B cell (primary cell): ENCODE measurements at regions not wholly inside any gene's neighbourhood (a gene's known extent, or its start where the extent isn't known, plus 50 kb on each side); places are given as distances from the start of the nearest gene placed in this dataset.

Experiments used
- ATAC-seq: fragments of 200-7000 bp; cut with Tn5 transposase; one replicate; pipeline ENCODE4 v1.10.0; 2021; ENCODE audit warnings: low read depth, mild to moderate bottlenecking, moderate number of reproducible peaks, moderate library complexity
- CTCF ChIA-PET: fragments of 350-600 bp; sonication (Branson Sonifier 250); formaldehyde crosslinking; loops from one replicate; lab custom pipeline; 2021; ENCODE audit warnings: antibody characterized with exemption, inconsistent platforms; lab: Charles Lee
- POLR2A ChIA-PET: fragments of 350-600 bp; sonication (Branson Sonifier 250); formaldehyde crosslinking; loops from one replicate; lab custom pipeline; 2021; ENCODE audit warnings: antibody characterized with exemption; lab: Charles Lee
- DNase-seq: peaks from one replicate; pipeline ENCODE4 v3.0.0; 2013
- H2AFZ ChIP-seq: 2 replicates; pipeline ENCODE4 v1.6.1; 2012; ENCODE audit warnings: mild to moderate bottlenecking, low read depth, low read length; ENCODE audit not compliant: insufficient read depth, poor library complexity, severe bottlenecking
- H3K27ac ChIP-seq, 2 donors: 1 replicate in 1 of 2; 2 replicates in 1 of 2; pipeline ENCODE4 v1.5.1; 2012 to 2013; ENCODE audit warnings: low read length in 2 of 2, mild to moderate bottlenecking in 2 of 2, moderate library complexity in 1 of 2
- H3K27me3 ChIP-seq, 4 experiments: fragments of 200-600 bp in 1 of 4; sonication (generic) in 1 of 4; replicated peaks in 1 of 4; 1 replicate in 2 of 4; 2 replicates in 2 of 4; pipeline versions ENCODE4 v1.6.1 to v1.7.0; 2013 to 2016; ENCODE audit warnings: low read length in 3 of 4, mild to moderate bottlenecking in 2 of 4, mixed read lengths in 1 of 4, moderate library complexity in 1 of 4; ENCODE audit not compliant: insufficient read depth in 4 of 4, control insufficient read depth in 3 of 4; ENCODE audit errors: control extremely low read depth in 1 of 4
- H3K36me3 ChIP-seq, 2 experiments: replicated peaks in 1 of 2; 1 replicate in 1 of 2; 2 replicates in 1 of 2; pipeline versions ENCODE4 v1.6.1 to v1.7.1; 2013; ENCODE audit warnings: low read length in 1 of 2; ENCODE audit not compliant: insufficient read depth in 2 of 2, control insufficient read depth in 1 of 2; ENCODE audit errors: control extremely low read depth in 1 of 2, extremely low read depth in 1 of 2
- H3K4me1 ChIP-seq, 2 donors: fragments of 200-600 bp in 1 of 2; sonication (generic) in 1 of 2; 1 replicate in 1 of 2; 2 replicates in 1 of 2; pipeline versions ENCODE4 v1.5.1 to v1.6.1; 2013 to 2017; ENCODE audit warnings: low read length in 2 of 2; ENCODE audit not compliant: control insufficient read depth in 2 of 2, insufficient read depth in 2 of 2
- H3K4me2 ChIP-seq: replicated peaks from 2 replicates; pipeline ENCODE3; 2012; ENCODE audit warnings: mild to moderate bottlenecking, low read depth, low read length; ENCODE audit not compliant: poor library complexity, severe bottlenecking
- H3K4me3 ChIP-seq, 5 experiments: fragments of 200-600 bp in 1 of 5; sonication (generic) in 1 of 5; 1 replicate in 3 of 5; 2 replicates in 2 of 5; pipeline versions ENCODE4 v1.5.1 to v1.7.0; 2011 to 2016; ENCODE audit warnings: low read length in 4 of 5, mild to moderate bottlenecking in 4 of 5, low read depth in 2 of 5, control low read depth in 1 of 5, moderate library complexity in 1 of 5; ENCODE audit not compliant: insufficient read depth in 1 of 5; ENCODE audit errors: control extremely low read depth in 1 of 5, extremely low read depth in 1 of 5
- H3K79me2 ChIP-seq: fragments of 200-600 bp; sonication (generic); one replicate; pipeline ENCODE4 v1.6.0; 2016; ENCODE audit warnings: low read length; ENCODE audit not compliant: control insufficient read depth, insufficient read depth
- H3K9ac ChIP-seq: fragments of 200-600 bp; sonication (generic); 2 replicates; pipeline ENCODE4 v1.6.1; 2017; ENCODE audit warnings: mild to moderate bottlenecking, low read length, moderate library complexity
- H3K9me3 ChIP-seq, 3 donors: one replicate each; pipeline versions ENCODE4 v1.6.1 to v1.7.1; 2013; ENCODE audit warnings: low read length in 2 of 3; ENCODE audit not compliant: control insufficient read depth in 2 of 3, insufficient read depth in 1 of 3; ENCODE audit errors: control extremely low read depth in 1 of 3
- H4K20me1 ChIP-seq: 2 replicates; pipeline ENCODE4 v1.6.0; 2012; ENCODE audit warnings: mild to moderate bottlenecking, low read length; ENCODE audit not compliant: insufficient read depth, control insufficient read depth, poor library complexity, severe bottlenecking
- H3K27ac Mint-ChIP-seq: one replicate; pipeline ENCODE4 v1.8.0; 2021; ENCODE audit warnings: mixed read lengths
- H3K27me3 Mint-ChIP-seq: one replicate; pipeline ENCODE4 v1.8.0; 2021; ENCODE audit warnings: mixed read lengths
- H3K4me1 Mint-ChIP-seq: one replicate; pipeline ENCODE4 v1.8.0; 2021; ENCODE audit warnings: mixed read lengths
- H3K4me3 Mint-ChIP-seq: one replicate; pipeline ENCODE4 v1.8.0; 2021; ENCODE audit warnings: mixed read lengths
- H3K9me3 Mint-ChIP-seq: one replicate; pipeline ENCODE4 v1.8.0; 2022; ENCODE audit warnings: mixed read lengths; ENCODE audit not compliant: insufficient read depth
- EZH2 ChIP-seq: IDR thresholded peaks from 2 replicates; pipeline ENCODE4 v1.6.1; 2012; ENCODE audit warnings: borderline replicate concordance, low read depth, mild to moderate bottlenecking, moderate library complexity, low read length; ENCODE audit not compliant: insufficient read depth, poor library complexity, severe bottlenecking
- WGBS: methylation state at CpG from one replicate; pipeline ENCODE4 v1.1.5; 2013; ENCODE audit warnings: missing lambda C conversion rate; ENCODE audit not compliant: insufficient coverage; 5-methylcytosine and 5-hydroxymethylcytosine counted together
- intact Hi-C: fragments of 100-400 bp; cut with micrococcal nuclease; formaldehyde crosslinking; loops from one replicate; pipeline ENCODE4 v1.10.0; 2022
- TF ChIP-seq, protein P1 (sequence below): fragments of 200-600 bp; IDR thresholded peaks from one replicate; pipeline ENCODE4 v1.8.0; 2022; ENCODE audit warnings: antibody characterized with exemption, mild to moderate bottlenecking

DNA sequence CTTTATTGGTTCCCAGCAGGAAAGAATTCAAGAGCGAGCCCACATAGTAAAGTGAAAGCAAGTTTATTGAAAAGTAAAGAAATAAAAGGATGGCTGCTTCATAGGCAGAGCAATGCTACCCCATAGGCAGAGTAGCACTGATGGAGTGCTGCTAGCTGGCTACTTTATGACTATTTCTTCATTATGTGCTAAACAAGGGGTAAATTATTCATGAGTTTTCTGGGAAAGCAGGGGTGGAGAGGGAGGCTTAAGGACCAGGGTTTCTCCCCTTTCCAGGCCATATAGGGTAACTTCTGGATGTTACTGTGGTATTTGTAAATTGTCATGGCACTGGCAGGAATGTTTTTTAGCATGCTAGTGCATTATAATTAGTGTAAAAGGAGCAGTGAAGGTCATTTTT lies 1271.4 kb downstream of the KCNT2 start:
- Mint-ChIP-seq H3K27ac (no peak overlapping the region), H3K27me3 (no peaks in the 10 kb centered on the region), H3K9me3 (no peaks in the 10 kb centered on the region), H3K4me3 (no peak overlapping the region), H3K4me1 (no peaks in the 10 kb centered on the region)
- H3K9ac ChIP-seq: no peak overlapping the region
- no peak overlapping the region for H3K4me2 ChIP-seq
- no peak overlapping the region for H3K27ac ChIP-seq
- CTCF ChIA-PET: no interaction called here
- POLR2A ChIA-PET: no interaction called here
- H3K27me3 ChIP-seq: no peaks in the 10 kb centered on the region
- no peaks in the 10 kb centered on the region for H4K20me1 ChIP-seq
- H3K36me3 ChIP-seq: no peaks in the 10 kb centered on the region
- intact Hi-C loops: no loop called here
- no peaks in the 10 kb centered on the region for H3K4me1 ChIP-seq
- no peaks in the 10 kb centered on the region for H3K79me2 ChIP-seq
- ATAC-seq (no peak), DNase-seq (no peak)
- TF ChIP-seq, protein P1, sequence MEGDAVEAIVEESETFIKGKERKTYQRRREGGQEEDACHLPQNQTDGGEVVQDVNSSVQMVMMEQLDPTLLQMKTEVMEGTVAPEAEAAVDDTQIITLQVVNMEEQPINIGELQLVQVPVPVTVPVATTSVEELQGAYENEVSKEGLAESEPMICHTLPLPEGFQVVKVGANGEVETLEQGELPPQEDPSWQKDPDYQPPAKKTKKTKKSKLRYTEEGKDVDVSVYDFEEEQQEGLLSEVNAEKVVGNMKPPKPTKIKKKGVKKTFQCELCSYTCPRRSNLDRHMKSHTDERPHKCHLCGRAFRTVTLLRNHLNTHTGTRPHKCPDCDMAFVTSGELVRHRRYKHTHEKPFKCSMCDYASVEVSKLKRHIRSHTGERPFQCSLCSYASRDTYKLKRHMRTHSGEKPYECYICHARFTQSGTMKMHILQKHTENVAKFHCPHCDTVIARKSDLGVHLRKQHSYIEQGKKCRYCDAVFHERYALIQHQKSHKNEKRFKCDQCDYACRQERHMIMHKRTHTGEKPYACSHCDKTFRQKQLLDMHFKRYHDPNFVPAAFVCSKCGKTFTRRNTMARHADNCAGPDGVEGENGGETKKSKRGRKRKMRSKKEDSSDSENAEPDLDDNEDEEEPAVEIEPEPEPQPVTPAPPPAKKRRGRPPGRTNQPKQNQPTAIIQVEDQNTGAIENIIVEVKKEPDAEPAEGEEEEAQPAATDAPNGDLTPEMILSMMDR: no peak
- TF ChIP-seq EZH2: no peak
- 88% methylated on average over 1 of the region's 1 CpG for WGBS
- no peak overlapping the region for H2AFZ ChIP-seq
- H3K9me3 ChIP-seq: no peaks in the 10 kb centered on the region
- no peak overlapping the region for H3K4me3 ChIP-seq

DNA sequence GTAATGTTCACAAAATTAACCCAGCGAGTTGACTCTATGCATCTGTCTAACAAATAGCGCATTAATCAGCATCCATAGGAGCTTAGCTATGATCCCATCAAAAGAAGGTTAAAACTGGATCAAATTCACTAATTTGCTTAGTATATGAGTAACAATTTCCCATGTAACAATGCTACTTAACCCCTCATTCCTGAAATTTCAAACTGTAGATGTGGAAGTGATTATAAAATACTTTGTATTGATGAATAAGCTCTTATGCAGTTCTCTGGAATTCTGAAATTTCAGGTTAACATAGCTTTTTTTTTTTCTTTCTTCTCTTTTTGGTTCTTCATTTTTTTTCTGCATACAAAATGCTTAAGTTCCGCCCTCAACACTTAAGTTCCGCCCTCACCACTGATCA lies 1272.7 kb downstream of the KCNT2 start:
- H3K4me2 ChIP-seq: no peak overlapping the region
- Mint-ChIP-seq H3K27me3 (no peaks in the 10 kb centered on the region), H3K27ac (no peak overlapping the region), H3K4me1 (no peaks in the 10 kb centered on the region), H3K9me3 (no peaks in the 10 kb centered on the region), H3K4me3 (no peak overlapping the region)
- no peaks in the 10 kb centered on the region for H4K20me1 ChIP-seq
- H3K36me3 ChIP-seq: no peaks in the 10 kb centered on the region
- no peaks in the 10 kb centered on the region for H3K79me2 ChIP-seq
- no peaks in the 10 kb centered on the region for H3K9me3 ChIP-seq
- DNase-seq: no peak
- no CpG with 5 or more reads among the region's 4 CpGs for WGBS
- no peaks in the 10 kb centered on the region for H3K27me3 ChIP-seq
- POLR2A ChIA-PET: no interaction called here
- no peaks in the 10 kb centered on the region for H3K4me1 ChIP-seq
- no peak overlapping the region for H3K9ac ChIP-seq
- no peak for ATAC-seq
- H3K27ac ChIP-seq: no peak overlapping the region
- H3K4me3 ChIP-seq: no peak overlapping the region
- CTCF ChIA-PET: no interaction called here
- intact Hi-C loops: no loop called here
- no peak overlapping the region for H2AFZ ChIP-seq
- TF ChIP-seq EZH2: no peak
